ENCODE measurements at regions not wholly inside any gene's neighbourhood (a gene's known extent, or its start where the extent isn't known, plus 50 kb on each side); places are given as distances from the start of the nearest gene placed in this dataset.

DNA sequence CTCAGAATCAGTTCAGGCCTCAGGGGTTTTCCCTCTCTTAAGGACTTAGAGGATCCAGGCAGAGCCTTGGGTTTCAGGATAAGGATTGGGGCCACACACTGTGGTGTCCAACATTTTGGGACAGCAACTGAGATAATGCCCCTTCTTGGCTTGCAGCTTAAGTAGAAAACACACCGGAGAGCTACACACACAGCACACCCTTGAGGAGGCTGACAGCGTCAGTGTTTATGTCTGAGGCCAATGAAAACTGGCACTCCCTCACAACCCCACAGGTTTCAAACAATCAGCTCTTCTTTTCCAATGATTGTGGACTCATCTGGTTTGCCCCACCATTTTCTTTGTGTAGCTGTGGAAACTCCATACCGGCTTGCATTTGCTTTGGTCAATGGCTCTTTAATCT, 257.7 kb downstream of the CDCA7 start:
- intact Hi-C loops (cut with micrococcal nuclease), result no loop called here
- Mint-ChIP-seq H3K4me1 (ENCODE audit: low read depth) (no peaks in the 10 kb centered on the region), H3K4me3 (ENCODE audit: low read depth) (no peak overlapping the region), H3K9me3 (no peaks in the 10 kb centered on the region), H3K27me3 (ENCODE audit: low read depth) (peaks cover 17% of the 10 kb centered on the region), H3K27ac (no peak overlapping the region), H3K36me3 (ENCODE audit: low read depth) (no peaks in the 10 kb centered on the region)
- no peak for DNase-seq (ENCODE audit: low spot score)

DNA sequence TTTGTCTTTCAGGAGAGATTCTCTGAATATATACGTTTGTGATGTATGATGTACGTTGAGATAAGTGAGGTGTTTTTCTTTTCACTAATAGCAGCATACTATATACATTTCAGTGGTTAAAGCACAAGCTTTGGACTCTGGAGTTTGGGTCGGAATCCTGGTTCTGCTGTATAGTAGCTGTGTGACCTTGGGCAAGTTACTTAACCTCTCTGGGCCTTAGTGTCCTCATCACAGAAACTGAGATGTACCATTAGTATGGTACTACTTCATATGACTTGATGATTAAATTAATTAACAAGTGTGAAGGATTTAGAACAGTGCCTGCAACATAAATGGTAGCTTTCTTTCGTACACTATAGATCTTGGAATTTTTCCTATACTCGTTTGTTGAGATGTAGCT, 258.7 kb downstream of the CDCA7 start:
- Mint-ChIP-seq H3K9me3 (no peaks in the 10 kb centered on the region), H3K4me3 (ENCODE audit: low read depth) (no peak overlapping the region), H3K27me3 (ENCODE audit: low read depth) (peaks cover 12% of the 10 kb centered on the region), H3K4me1 (ENCODE audit: low read depth) (no peaks in the 10 kb centered on the region), H3K36me3 (ENCODE audit: low read depth) (no peaks in the 10 kb centered on the region), H3K27ac (no peak overlapping the region)
- intact Hi-C loops (cut with micrococcal nuclease), result no loop called here
- no peak for DNase-seq (ENCODE audit: low spot score)

DNA sequence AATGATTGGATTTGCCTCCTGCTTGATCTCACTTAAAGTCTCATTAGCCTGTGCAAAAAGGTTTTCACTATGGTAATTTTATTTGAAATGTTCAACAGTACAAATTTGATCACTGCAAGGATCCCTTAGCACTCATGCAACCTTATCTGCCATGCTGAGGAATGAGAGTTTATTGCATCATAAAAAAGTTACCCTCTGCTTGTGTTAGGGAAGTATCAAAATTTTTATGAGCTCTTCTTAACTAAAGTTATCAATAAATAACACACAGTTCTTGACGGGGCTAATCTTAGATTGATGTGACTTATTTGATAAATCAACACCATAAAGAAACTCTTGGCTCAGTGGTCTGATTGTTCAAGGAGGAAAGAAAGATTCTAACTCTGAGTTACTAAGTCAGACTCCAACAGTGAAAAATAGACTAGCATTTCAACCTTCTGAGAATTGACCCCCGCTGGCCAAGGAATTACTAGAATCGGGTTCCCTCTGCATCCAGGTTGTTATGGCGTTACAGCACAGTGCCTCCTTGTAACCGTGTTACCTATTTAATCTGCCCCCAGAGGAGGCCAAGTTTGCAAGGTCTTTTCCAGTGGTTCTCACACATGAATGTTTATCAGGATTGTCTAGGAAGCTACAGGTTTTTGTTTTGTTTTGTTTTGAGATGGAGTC, 259.7 kb downstream of the CDCA7 start:
- H3K27me3 Mint-ChIP-seq (ENCODE audit: low read depth), result peaks cover 10% of the 10 kb centered on the region
- intact Hi-C loops (cut with micrococcal nuclease), result no loop called here
- no peak overlapping the region for H3K27ac Mint-ChIP-seq
- no peaks in the 10 kb centered on the region for H3K9me3 Mint-ChIP-seq
- H3K4me1 Mint-ChIP-seq (ENCODE audit: low read depth), result no peaks in the 10 kb centered on the region
- H3K4me3 Mint-ChIP-seq (ENCODE audit: low read depth), result no peak overlapping the region
- no peaks in the 10 kb centered on the region for H3K36me3 Mint-ChIP-seq (ENCODE audit: low read depth)
- no peak for DNase-seq (ENCODE audit: low spot score)

DNA sequence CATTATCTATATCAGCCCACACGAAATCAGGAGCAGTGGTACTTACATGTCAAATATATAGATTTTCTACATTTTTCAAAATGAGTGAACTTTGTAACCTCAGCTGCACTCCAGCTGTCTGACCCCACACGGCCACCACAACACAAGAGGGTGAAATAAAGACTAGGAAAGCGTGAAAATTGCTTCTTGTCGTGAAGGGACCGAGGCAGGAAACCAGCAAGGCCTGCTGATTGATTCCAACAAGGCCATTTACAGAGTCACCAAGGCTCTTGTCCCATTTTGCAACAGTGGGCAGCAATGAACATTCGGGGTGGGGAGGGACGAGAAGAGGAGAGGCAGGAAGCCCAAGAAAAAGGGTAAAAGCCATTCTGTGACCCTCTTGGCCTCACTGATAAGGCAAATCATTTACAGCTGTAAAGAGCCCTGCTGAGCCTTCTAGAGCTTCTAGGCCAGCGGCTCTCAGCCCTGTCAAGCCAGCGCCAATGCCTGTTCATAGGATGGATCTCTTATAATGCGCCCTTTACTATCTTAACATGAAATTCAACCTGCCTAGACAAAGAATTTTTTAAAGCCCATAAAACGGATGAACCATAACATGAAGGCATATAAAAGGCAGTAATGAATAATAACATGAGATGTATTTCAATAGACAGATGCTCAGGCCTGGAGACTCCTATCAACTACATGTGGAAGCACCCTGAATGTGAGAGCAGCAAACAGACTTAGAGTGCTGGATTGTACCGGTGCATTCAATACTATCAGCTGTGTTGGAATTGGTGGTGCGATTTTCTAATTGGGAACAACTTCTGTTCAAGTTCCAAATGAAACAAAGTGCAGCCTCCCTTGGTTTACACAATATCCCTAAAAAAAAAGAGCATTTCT, 269.0 kb downstream of the CDCA7 start:
- intact Hi-C loops (cut with micrococcal nuclease), result no loop called here
- no peak for DNase-seq (ENCODE audit: low spot score)
- Mint-ChIP-seq H3K36me3 (ENCODE audit: low read depth) (no peaks in the 10 kb centered on the region), H3K27ac (no peak overlapping the region), H3K4me1 (ENCODE audit: low read depth) (no peaks in the 10 kb centered on the region), H3K4me3 (ENCODE audit: low read depth) (no peak overlapping the region), H3K9me3 (no peaks in the 10 kb centered on the region), H3K27me3 (ENCODE audit: low read depth) (peaks cover 3% of the 10 kb centered on the region)

DNA sequence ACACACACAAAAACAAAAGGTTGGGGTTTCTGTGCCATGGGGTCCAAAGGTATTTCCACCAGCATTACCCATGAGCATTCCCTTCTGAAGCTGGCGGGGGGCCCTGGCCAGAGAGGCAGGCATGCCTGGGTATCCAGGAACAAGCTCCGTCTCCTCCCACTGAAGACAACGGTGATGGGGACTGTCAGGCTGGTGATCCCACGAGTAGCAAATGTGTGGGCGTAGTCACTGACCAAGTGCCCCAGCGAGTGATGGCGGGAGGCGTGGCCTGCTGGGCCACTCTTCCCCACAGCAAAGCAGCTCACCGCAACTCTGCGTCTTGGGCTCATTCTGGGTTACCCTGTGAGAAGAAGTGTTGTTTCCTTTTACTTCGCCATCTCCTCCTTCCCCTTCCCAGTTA, 270.6 kb downstream of the CDCA7 start:
- no peaks in the 10 kb centered on the region for H3K4me1 Mint-ChIP-seq (ENCODE audit: low read depth)
- H3K27me3 Mint-ChIP-seq (ENCODE audit: low read depth), result peaks cover 3% of the 10 kb centered on the region
- no peak overlapping the region for H3K27ac Mint-ChIP-seq
- H3K4me3 Mint-ChIP-seq (ENCODE audit: low read depth), result no peak overlapping the region
- intact Hi-C loops (cut with micrococcal nuclease), result no loop called here
- H3K36me3 Mint-ChIP-seq (ENCODE audit: low read depth), result no peaks in the 10 kb centered on the region
- no peaks in the 10 kb centered on the region for H3K9me3 Mint-ChIP-seq
- DNase-seq (ENCODE audit: low spot score), result no peak

DNA sequence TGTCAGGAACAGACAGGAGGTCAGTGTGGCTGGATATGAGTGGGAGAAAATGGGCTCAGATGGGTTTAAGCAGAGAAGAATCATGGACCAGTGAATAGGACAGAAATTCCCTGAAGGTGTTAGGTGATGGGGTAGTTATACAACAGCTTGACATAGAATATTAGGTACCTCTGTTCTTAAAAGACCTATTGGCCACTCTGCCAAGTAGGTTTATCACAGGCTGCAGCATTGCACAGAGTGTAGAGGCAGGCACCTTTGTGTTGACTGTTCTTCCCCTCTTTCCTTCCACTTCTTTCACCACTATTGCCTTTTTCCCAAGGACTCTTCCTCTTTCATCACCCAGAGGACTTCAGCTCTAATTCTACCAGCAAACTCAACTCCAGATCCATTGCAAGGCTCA, 274.4 kb downstream of the CDCA7 start:
- H3K36me3 Mint-ChIP-seq (ENCODE audit: low read depth), result no peaks in the 10 kb centered on the region
- H3K9me3 Mint-ChIP-seq, result no peaks in the 10 kb centered on the region
- peaks cover 9% of the 10 kb centered on the region for H3K27me3 Mint-ChIP-seq (ENCODE audit: low read depth)
- no peaks in the 10 kb centered on the region for H3K4me1 Mint-ChIP-seq (ENCODE audit: low read depth)
- H3K27ac Mint-ChIP-seq, result no peak overlapping the region
- intact Hi-C loops (cut with micrococcal nuclease), result no loop called here
- H3K4me3 Mint-ChIP-seq (ENCODE audit: low read depth), result no peak overlapping the region
- DNase-seq (ENCODE audit: low spot score), result no peak

DNA sequence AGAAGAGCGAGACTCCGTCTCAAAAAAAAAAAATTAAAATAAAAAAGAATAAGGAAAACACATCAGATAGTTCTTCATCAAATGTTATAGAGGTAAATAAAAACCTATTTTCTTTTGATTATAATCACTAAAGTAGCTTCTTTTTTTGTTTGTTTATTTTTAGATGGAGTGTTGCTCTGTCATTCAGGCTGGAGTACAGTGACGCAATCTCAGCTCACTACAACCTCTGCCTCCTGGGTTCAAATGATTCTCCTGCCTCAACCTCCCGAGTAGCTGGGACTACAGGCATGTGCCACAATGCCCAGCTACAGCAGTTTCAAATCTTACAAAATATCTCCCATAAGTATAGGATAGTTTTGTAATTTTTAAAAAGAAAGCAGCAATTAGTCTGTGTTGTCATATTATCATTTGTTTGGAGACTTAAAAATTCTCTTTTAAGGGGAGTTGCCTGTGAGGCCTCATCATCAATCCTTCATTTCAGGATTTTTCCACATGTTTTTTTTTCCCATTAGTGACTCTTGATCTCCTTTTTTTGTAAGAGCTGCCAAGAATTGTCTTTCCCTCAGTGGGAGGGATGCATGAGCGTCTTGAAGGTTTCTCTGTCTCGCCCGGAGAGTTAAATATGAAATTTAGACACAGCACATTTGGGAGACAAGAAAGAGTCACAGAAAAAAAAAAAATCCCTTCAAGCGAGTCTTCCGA, 275.9 kb downstream of the CDCA7 start:
- Mint-ChIP-seq H3K9me3 (no peaks in the 10 kb centered on the region), H3K4me1 (ENCODE audit: low read depth) (no peaks in the 10 kb centered on the region), H3K27me3 (ENCODE audit: low read depth) (peaks cover 9% of the 10 kb centered on the region), H3K4me3 (ENCODE audit: low read depth) (no peak overlapping the region), H3K27ac (no peak overlapping the region), H3K36me3 (ENCODE audit: low read depth) (no peaks in the 10 kb centered on the region)
- intact Hi-C loops (cut with micrococcal nuclease), result no loop called here
- DNase-seq (ENCODE audit: low spot score), result no peak

DNA sequence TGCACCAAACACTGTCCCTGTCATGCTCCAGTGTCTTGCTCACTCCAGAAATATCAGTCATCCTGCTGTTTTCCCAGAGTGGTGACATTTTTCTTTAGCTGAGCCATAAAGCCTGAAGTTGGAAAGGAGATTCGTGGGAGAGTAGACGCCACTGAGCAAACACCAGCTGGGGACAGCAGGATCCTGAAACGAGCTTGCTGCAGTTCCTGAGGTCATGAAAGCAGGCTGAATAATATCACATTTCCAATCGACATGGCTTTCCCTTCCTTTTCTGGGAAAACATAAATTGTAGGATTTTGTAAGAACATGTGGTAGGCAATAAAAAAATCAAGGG, 276.4 kb downstream of the CDCA7 start:
- intact Hi-C loops (cut with micrococcal nuclease), result no loop called here
- Mint-ChIP-seq H3K4me1 (ENCODE audit: low read depth) (no peaks in the 10 kb centered on the region), H3K36me3 (ENCODE audit: low read depth) (no peaks in the 10 kb centered on the region), H3K9me3 (no peaks in the 10 kb centered on the region), H3K27ac (no peak overlapping the region), H3K27me3 (ENCODE audit: low read depth) (peaks cover 9% of the 10 kb centered on the region), H3K4me3 (ENCODE audit: low read depth) (no peak overlapping the region)
- DNase-seq (ENCODE audit: low spot score), result no peak

DNA sequence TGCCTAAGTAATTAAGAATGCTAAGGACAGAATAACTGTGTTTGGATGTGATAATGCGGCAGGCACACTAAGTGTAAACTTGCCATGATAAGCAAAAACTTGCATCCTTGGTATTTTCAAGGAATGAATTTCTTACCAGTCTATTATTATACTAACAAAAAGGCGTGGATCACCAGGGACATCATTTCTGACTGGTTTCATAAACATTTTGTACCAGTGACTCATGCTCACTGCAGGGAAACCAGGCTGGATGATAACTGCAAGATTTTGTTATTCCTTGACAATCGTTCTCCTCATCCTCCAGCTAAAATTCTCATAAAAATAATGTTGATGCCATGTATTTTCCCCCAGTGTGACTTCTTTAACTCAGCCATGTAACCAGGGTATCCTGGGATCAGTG, 289.5 kb downstream of the CDCA7 start:
- no peak overlapping the region for H3K4me3 Mint-ChIP-seq (ENCODE audit: low read depth)
- no peak for DNase-seq (ENCODE audit: low spot score)
- H3K36me3 Mint-ChIP-seq (ENCODE audit: low read depth), result no peaks in the 10 kb centered on the region
- H3K4me1 Mint-ChIP-seq (ENCODE audit: low read depth), result no peaks in the 10 kb centered on the region
- H3K9me3 Mint-ChIP-seq, result no peaks in the 10 kb centered on the region
- intact Hi-C loops (cut with micrococcal nuclease), result no loop called here
- H3K27ac Mint-ChIP-seq, result no peak overlapping the region
- H3K27me3 Mint-ChIP-seq (ENCODE audit: low read depth), result no peaks in the 10 kb centered on the region

DNA sequence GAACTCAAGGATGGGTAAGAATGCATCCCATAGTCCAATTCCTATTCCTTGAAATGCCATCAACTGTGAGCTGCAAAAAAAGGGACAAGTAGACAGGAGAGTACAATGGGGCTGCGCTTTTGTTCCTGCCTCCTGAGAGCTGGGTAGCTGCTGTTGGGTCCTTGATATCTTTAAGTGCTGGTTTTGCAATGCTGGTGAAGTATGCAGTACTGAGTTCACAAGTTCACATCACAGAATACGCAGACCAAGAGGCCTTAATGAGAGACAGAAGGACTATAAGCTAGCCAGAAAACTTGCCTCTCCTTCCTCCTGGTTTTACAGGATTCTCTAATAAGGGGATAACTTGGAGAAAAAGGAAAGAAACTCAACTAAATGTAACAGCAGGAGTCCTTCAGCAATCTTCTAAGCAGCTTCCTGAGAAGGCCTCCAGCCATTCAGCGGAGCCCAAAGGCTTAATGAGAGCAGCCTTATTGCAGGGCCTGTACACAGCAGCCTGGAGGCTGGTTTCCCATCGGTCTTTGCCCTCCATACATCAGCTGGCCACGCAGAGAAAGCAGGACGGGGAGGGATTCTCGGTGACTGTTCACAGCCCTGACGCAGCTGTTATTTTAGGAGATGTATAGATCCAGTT, 293.1 kb downstream of the CDCA7 start:
- Mint-ChIP-seq H3K36me3 (ENCODE audit: low read depth) (no peaks in the 10 kb centered on the region), H3K4me3 (ENCODE audit: low read depth) (no peak overlapping the region), H3K27ac (no peak overlapping the region), H3K4me1 (ENCODE audit: low read depth) (no peaks in the 10 kb centered on the region), H3K9me3 (no peaks in the 10 kb centered on the region), H3K27me3 (ENCODE audit: low read depth) (no peaks in the 10 kb centered on the region)
- intact Hi-C loops (cut with micrococcal nuclease), result no loop called here
- no peak for DNase-seq (ENCODE audit: low spot score)

DNA sequence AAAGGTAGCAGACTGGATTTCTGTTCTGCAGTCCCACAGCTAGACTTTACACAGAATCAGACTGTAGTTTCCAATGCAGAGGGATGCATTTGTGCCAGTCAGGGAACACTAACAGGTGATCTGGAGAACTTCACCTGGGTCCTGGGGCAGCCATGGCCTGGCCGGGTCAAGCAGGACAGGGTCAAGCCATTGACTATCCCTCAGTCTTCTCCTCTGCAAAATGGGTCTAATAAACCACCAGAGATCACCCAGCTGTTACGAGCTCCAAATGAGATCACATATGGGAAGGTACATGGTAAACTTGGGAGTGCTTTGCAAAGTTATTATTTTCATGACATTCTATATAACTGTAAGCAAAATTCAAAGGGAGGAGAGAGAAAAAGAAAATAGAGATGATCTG, 294.1 kb downstream of the CDCA7 start:
- no peaks in the 10 kb centered on the region for H3K36me3 Mint-ChIP-seq (ENCODE audit: low read depth)
- no peaks in the 10 kb centered on the region for H3K27me3 Mint-ChIP-seq (ENCODE audit: low read depth)
- no peak overlapping the region for H3K4me3 Mint-ChIP-seq (ENCODE audit: low read depth)

DNA sequence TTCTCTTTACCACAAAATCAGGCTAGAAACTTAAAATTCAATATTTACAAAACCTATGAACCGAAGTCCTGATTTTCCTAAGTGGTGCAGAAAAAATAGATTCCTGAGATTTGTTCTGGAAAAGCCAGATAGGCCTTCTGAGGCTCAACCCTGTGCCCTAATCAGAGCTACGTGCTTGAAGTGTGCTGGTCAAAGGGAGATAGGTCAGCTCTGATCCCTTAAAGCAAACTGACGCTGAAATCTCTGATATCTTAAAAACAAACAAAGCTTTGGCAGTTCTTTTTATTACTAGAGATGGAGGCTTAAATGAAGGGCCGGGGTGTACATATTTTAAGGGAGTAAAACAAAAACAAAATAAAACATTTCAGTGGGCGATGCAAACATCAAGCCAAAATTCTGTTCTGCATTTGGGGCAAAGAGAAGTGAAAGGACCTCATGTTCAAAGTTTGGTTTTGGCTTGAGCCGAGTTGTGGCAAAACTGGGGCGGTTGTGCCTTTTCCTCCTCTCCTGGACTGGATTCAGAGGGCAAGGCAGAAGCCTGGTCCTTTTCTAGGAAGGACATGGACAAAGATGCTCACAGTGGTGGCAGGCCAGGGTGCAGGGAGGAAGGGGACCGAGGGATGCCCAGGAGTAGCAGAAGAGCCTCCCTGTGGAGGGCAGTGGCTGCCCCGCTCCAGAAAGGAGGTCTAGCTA, 295.0 kb downstream of the CDCA7 start:
- intact Hi-C loops (cut with micrococcal nuclease), result no loop called here
- Mint-ChIP-seq H3K4me1 (ENCODE audit: low read depth) (no peaks in the 10 kb centered on the region), H3K27me3 (ENCODE audit: low read depth) (no peaks in the 10 kb centered on the region), H3K36me3 (ENCODE audit: low read depth) (no peaks in the 10 kb centered on the region), H3K4me3 (ENCODE audit: low read depth) (no peak overlapping the region), H3K9me3 (no peaks in the 10 kb centered on the region), H3K27ac (no peak overlapping the region)
- no peak for DNase-seq (ENCODE audit: low spot score)

More for the DNA sequence above, 294.1 kb downstream of the CDCA7 start:
- intact Hi-C loops (cut with micrococcal nuclease), result no loop called here
- H3K27ac Mint-ChIP-seq, result no peak overlapping the region
- H3K4me1 Mint-ChIP-seq (ENCODE audit: low read depth), result no peaks in the 10 kb centered on the region
- no peaks in the 10 kb centered on the region for H3K9me3 Mint-ChIP-seq
- no peak for DNase-seq (ENCODE audit: low spot score)
